ENCODE measurements at regions not wholly inside any gene's neighbourhood (a gene's known extent, or its start where the extent isn't known, plus 50 kb on each side); places are given as distances from the start of the nearest gene placed in this dataset.

DNA sequence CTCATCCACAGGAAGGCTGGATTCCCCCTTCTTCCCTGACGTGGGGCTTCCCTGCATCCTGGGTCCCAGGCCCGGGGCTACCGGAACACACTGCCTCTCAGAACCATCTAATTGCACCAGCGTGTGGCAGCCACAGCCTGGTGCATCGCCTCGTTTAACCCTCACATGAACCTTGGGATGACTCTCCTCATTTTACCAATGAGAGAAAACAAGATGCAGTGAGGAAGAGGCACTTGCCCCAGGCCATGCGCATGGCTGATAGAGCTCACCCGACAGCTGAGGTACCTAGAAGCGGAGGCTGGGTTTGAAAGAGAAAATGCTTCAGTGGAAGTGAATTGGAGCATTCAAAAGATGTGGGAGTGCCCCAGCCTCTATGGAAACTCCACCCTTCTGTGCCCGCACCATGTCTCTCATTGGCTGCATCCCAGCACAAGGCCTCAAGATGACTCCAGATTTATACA lies 162.3 kb downstream of the KATNIP start:
- DNase-seq (ENCODE audit: low spot score), result no peak

DNA sequence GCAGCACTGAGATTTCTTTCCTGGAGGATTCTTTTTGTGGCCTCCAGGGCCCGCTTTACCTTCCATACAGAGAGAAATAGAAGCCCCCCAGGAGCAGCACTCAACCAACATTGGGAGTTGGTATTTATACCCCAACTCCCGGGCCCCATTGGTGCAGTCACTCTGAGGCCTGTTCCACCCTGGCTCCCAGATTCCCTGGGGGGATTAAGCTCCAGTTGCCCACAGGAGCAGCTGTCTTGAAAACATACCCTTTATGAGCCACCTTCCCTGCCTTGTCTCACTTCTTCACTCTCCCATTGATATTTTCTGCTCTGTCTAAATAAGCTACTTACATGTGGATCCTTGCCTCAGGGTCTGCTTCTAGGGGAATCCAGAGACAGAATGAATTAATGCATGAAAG lies 167.8 kb downstream of the KATNIP start:
- DNase-seq (ENCODE audit: low spot score), result no peak

DNA sequence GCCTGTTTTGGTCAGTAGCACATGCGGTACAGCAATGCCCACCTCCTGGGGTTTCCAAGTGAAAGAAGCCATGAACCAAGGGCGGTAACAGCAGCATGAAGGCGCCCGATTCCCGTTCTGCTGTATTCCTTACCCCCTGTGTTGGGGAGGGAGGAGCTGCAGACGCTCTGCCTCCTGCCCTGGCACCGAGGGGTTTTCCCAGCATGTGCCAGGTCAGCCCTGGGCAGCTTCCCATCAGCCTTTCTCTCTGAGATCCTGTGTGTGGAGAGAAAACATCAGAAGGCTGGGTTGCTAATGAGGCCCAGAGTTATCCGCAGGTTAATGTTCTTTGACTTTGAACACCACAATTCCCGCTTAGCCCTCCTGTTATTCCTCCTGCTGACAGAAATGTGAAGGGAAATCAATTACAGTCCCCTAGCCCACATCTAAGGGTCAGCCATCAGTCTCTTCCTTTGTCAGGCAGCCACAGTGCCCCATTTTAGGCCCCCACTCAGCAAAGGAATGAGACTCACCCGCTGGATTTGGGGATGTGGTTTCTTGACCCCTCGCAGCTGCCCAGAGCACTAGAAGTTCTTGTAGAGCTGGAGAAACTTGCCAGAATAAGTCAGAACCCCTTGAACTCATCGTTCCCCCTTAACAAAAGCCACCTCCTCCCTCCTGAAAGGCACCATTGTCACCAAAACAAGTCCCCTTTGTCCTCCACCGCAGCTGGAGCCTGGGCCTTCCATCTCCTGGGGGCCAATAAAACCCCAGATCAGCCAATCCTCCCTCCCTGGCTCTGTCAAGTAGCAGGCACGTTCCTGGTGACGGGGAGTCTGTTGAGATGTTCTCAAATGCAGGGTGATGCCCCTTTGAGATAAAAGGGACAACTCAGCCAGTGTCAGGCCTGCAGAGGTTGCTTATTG lies 168.5 kb downstream of the KATNIP start:
- DNase-seq (ENCODE audit: low spot score), result no peak

DNA sequence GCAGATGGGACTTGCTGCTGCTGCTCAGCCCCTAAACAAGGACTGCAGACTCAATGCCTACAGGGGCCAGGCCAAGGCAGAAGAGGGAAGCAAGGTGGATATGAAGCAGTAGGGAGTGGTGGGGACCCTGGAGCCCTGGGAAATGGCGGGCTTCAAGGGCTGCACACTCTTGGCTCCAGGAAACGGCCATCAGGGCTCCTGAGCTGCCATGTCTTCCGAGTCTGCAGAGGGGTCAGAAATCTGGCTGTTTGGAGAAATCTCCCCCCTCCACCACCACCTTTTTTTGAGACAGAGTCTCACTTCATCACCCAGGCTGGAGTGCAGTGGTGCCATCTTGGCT lies 169.1 kb downstream of the KATNIP start:
- no peak for DNase-seq (ENCODE audit: low spot score)

DNA sequence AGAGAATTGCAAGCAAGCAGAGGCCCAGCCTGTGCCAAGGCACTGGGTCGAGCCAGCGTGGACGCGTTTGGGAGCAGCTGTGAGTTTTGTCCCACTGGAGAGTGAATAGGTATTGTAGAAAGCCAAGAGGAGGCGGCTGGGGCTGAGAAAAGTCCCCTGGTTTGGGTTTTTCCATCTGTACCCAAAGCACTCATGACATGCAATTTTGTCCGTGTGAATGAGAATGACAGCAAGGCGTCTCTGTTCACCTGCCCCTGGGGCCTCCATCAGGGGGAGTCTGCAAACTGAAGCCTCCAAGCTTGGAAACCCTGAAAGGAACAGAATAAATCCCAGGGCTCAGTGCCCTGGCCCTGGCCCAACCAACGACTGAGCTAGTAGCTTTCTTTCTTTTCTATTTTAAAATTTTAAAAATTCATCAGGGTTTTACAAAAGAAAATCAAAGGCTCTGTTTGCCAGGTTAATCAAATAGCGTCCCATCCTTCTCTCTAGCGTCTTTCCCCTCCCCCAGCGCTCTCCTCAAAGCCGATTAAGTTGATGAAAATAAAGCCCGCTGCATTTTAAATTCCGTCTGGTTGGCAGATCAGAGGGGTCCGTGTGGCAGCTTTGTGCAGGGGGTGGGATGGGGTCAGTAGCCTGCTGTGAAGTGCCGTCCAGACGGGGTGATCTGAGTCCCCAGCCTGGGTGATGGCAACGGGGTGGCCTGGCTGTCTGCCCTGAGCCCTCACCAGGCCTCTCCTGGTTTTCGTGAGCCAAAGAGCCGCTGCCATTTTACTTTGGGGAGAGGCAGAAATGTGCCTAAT lies 171.0 kb downstream of the KATNIP start:
- no peak for DNase-seq (ENCODE audit: low spot score)

DNA sequence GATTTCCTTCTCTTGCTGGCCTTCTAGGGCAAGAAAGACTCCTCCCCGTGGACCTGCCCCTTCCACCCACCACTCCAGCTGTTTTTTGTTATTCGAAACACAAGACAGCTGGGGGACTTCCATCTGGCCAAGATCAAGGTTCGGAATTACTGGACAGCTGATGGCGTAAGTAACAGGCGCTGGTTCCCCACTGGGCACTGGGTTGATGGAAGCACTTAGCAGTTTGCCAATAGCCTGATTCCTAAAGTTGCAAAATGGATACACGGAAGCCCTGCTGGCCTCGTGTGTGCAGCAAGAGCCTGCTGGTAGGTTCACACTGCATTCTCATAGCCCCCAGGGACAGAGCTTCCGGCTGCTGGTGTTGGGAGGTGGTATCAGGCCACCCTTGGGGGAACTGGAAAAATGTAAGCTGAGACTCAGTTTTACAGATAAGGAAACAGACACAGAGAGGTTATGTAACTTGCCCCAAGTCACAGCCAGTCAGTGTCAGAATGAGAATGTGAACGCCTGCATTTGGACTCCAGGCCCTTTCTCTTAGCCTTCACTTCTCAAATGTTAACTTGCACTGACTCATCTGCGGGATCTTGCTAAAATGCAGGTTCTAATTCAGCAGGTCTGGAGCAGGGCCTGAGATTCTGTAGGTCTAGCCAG lies 171.7 kb downstream of the KATNIP start:
- DNase-seq (ENCODE audit: low spot score), result no peak

DNA sequence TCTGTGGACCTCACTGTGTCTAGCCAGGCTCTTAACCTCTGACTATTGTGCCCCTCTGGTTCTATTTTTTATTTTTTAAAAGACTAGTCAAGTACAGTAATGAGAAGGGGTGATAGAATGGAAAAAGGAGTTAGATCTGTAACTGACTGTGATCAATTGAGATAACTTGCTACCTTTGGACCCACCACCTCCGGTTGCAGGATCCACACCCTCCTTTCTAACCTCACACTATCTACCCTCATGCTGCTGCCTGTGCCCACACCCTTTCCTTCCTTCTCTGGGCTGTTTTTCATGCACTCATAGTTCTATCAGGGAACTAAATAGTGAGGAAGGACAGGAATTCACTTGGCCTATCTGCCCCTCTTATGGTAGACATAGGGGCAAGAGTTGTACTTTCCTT lies 172.3 kb downstream of the KATNIP start:
- DNase-seq (ENCODE audit: low spot score), result no peak

DNA sequence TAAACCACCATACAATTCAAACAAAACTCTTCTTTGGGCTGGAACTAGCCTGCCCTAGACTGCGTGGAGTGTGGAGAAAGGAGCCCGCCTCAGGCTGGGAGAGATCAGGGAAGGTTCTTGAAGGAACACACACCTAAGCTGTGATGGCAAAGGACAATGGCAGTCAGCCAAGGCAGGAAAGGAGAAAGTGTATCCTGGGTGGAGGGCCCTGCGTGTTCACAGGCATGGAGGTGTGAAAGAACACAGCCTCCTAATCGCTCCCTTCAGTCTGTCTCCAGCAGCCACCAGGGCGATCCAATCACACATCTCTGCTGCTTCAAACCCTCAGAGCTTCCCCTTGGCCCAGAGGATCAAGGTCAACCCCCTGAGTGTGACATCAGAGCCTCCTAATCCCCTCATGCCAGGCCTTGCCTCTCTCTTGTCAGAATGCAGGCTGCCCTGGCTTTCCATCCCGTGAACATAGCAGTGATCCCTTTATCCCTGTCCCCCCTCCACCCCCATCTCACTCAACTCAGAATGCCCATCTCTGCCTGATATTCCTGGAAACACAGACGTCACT lies 173.0 kb downstream of the KATNIP start:
- DNase-seq (ENCODE audit: low spot score), result no peak

DNA sequence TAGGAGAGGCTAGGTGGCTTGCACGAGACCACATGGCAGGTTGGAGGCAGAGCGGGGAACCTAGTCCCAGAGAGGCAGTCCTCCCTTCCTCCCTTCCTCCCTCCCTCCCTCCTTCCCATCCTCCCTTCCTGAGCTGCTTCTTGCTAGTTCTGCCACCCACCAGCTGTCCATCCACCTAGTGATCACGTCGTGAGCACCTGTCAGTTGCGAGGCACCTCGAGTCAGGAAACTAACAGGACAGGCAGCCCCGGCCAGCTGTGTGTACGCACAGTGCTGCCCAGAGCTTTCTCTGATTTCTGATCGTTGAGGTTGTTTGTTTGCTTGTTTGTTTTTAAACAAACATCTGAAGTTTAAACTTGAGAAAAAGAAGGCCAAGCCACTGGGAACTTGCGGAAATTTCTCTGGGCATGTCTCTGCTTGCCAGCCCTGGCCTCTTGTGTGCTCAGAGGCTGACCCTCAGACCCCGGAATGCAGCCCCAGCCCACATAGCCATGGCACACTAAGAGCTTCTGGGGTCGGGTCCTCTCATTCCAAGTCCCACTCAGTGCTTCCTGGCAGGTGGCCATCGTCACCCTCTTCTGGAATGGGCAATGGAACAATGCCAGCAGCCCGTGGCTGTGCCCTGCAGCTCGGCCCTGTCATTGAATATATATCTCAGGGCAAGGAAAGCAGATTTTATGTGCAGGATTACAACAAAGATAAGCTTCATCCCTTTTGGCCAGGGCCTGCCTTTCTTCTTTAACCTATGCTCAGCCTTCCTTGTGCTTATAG lies 174.0 kb downstream of the KATNIP start:
- no peak for DNase-seq (ENCODE audit: low spot score)

DNA sequence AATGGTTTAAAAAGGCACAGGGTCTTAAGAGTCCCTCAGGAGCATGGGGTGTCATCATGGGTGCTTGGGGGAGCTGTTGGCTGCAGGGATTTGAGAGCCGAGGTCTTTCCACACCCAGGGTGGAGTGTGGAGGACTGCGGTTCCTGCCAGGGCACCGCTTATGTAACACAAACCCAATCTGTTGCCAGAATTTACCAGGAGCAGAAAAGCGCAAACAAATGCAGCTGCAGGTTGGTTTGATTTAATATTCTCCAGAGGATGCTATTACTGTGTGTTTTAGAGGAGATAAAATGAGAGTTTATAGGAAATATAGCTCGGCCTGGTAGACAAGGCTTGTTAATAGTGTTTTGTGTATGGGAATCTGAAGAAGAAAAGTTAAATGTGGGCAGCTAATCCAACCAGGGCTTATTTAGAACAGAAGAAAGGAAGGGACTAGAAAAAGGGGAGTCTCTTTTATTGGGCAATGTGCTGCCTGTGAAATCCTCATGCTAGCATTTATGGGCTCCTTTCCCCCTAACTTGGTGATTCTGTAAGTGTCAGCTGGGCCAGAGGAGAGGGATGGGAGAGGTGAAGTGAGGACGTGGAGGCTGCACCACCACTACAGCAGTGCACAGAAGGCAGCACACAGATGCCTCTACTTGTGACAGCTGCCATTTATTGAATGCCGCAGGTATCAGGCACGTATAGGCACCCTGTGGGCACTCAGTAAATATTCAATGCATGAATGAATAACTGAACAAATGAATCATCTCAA lies 174.7 kb downstream of the KATNIP start:
- DNase-seq (ENCODE audit: low spot score), result no peak

DNA sequence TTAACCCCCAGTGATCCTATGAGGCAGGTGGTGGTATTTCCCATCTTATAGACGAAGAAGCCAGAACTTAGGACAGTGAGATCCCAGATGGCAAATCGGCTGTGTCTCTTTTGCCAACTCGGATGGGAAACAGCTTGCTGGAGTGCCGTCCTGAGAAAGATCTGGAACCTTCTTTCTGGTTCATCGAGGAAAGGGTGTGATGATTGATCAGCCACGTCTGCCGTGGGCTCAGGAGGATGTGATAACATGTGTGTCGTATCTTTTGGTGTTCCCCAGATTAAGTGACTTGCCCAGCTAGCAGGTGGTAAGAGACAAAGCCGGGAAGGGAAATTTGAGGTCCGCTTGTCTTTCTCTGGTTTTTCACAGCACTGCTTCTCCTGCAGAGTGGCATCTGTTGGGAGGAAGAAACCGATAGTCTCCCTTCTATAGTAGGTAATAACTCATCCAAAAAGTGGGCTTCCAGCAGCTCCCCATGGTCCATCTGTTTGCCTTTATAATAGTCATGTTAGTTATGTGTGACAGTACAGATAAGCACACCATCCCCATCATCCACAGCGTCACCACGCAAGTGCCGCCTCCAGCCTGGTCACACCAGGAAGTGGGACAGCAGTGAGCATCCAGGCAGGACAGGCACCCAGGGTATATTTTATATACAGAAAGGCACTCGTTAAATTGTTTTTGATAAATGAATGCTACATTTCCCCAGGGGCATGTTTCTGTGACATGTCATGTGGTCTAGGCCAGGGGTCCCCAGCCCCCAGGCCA lies 175.5 kb downstream of the KATNIP start:
- no peak for DNase-seq (ENCODE audit: low spot score)

DNA sequence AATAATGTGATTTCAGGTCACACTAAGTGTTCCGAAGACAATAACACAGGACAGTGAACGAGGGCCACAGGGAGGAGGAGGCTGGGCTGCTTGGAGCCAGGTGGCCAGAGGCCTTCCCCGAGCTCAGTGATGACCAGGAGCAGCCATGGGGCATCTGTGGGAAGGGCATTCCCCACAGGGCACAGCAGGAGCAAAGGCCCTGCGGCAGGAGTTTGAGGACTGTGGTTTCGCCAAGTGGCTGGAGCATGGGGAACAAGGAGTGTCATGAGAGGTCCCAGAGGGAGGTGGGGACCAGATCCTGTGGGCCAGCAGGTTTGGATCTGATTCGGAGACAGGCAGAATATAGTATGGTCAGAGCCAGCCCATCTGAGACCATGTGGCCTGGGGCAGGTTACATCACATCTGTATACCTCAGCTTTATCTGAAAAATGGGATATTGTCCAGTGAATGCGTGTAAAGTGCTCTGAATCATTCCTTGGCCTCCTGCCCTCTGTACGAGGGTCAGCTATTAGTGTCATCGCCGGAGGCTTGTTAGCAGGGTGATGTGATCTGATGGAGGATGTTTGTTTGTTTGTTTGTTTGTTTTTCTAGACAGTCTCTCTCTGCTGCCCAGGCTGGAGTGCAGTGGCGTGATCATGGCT lies 176.8 kb downstream of the KATNIP start:
- no peak for DNase-seq (ENCODE audit: low spot score)

DNA sequence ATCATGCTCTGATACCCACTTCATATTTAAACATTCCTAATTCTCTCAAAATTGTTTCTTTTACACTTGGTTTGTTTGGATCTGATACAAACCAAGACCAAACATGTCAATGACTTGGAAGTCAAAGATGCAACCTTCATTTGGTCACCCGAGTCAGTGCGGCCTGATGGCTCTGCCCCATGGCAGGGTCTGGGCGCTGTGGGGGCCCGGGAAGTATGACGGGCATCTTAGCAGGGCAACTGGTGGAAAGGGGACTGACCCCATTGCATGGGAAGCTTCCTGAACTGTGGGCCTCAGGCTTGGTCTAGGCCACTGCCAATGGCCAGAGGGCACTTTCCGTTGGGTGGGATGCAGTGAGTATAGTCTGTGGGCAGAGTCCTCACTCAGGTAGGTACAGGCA lies 178.0 kb downstream of the KATNIP start:
- no peak for DNase-seq (ENCODE audit: low spot score)

DNA sequence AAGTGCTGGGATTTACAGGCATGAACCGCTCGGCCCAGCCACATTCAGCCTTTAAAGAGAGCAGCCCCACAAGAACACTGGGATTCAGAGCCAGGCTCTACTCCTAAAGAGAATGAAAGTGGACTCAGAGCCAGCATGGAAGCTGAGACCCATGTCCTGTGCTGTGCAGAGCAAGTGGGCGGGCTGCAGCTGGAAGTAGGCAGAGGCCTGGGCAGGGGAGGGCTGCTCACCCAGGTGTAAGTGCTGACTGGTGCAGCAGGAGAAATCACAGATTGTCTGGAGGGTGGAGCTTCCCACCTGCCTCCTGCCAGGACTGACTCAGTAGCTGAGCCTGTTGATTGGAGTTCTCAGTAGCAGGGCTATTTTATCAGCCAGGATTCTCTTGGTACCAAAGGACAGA lies 178.7 kb downstream of the KATNIP start:
- no peak for DNase-seq (ENCODE audit: low spot score)

DNA sequence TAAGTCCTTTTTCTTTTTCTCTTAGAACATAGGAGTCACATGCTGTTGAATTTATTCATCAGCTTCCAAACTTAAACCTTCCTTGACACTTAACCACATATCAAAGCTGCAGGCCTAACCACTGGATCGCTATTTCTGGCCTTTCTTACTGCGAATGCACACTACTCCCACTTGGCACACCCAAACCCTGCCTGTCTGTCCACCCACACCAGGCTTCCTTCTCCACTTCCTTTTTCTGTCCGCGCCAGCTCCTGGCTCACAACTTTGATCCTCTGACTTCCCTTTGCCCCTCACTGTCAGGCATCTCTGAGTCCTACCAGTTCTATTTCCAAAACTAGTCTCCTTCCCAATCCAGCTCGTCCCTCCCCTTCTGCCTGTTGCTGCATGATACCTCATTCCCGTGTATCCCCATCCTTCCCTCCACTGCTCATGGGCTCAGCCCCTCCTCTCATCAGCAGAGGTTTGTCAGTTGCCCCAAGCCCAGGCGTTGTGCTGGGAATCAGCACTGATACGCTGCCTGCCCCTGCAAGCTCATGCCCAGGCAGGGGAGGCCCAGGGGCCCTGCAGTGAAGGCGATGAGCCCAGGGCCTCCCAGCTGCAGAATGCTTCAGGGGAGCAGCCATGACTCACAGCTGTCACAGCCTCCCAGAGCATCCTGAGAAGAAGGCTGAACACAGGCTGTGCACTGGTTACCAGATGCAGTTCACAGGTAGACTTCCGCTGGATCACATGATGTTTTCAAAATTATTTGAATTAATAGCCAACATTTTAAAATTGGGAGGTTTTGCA lies 179.8 kb downstream of the KATNIP start:
- DNase-seq (ENCODE audit: low spot score), result no peak

DNA sequence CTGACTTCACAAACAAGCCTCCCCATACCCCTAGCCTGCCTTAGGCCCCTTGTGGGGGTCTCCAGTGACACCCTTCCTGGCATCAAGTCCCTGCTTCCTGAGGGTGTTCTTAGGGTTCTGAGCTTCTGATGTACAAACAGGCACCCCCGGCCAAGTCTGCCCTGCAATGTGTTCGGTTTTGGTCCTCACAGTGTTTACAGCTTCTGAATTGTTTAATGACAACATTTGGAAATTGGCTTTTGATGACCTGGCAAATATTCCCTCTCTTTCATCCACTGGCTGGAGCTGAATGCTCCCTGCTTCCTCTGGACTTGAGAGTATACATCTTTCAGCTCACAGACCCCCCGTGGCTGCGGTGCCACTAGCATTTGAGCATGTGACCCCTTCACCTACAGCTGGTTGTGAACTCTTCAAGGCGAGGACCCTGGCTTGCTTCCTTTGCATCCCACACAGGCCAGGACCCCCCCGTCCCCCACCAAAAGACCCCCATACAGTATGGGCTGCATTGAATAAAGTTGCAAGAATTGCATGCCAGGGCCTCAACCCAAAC lies 180.8 kb downstream of the KATNIP start:
- no peak for DNase-seq (ENCODE audit: low spot score)

DNA sequence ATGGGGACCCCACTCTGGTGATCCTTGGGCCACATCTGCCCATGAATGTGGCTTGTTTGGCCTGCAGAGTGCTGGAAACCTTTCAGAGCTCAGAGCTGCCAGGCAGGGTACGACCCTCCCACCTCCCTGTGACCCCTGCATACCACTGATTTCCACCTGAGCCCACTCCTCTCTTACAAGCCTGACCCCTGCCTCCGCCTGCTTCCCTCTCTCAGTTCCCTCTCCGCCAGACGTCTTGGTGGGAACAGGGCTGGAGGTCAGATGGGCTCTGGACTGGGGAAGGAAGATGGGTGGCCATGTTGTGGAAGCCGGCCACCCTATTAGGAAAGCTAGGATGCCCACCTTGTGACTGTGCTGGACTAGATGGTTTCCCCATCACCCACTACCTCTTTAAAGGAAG lies 185.1 kb downstream of the KATNIP start:
- DNase-seq (ENCODE audit: low spot score), result no peak

DNA sequence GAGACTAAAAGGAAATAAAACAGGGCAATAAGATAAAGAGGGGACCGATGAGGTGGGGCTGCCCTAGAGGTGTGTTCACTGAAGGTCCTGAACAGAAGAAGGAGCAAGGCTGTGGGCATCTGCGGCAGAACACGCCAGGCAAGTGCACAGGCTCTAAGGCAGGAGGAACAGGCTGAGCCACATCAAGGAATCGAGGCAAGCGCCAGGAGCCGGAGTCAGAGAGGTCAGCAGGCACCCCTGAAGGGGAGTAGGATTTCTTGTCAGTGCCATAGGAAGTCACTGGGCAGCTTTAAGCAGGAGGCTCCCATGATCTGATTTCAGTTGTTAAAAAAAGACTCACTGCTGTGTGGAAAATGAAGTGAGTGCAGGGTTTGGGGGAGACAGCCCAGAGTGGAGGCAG lies 186.5 kb downstream of the KATNIP start:
- DNase-seq (ENCODE audit: low spot score), result no peak
